HG03196 (cell line): ENCODE measurements at regions not wholly inside any gene's neighbourhood (a gene's known extent, or its start where the extent isn't known, plus 50 kb on each side); places are given as distances from the start of the nearest gene placed in this dataset.

Source experiments
- ATAC-seq: cut with Tn5 transposase; IDR thresholded peaks from one replicate; pipeline ENCODE4 v1.9.1; 2021; ENCODE audit not compliant: unreplicated experiment

- ATAC-seq: no peak
Observed at GRCh38 chr2:16303761-16304160, 361.9 kb downstream of the CYRIA start.

GRCh38 chr2:16303273-16303577 lies 362.4 kb downstream of the CYRIA start:
- ATAC-seq: no peak

- ATAC-seq: no peak
Observed at GRCh38 chr2:16302431-16303272, 362.3 kb downstream of the MYCN start.

GRCh38 chr2:16301961-16302360 lies 361.6 kb downstream of the MYCN start:
- no peak for ATAC-seq

GRCh38 chr2:16298866-16299265 lies 358.5 kb downstream of the MYCN start:
- no peak for ATAC-seq

DNA sequence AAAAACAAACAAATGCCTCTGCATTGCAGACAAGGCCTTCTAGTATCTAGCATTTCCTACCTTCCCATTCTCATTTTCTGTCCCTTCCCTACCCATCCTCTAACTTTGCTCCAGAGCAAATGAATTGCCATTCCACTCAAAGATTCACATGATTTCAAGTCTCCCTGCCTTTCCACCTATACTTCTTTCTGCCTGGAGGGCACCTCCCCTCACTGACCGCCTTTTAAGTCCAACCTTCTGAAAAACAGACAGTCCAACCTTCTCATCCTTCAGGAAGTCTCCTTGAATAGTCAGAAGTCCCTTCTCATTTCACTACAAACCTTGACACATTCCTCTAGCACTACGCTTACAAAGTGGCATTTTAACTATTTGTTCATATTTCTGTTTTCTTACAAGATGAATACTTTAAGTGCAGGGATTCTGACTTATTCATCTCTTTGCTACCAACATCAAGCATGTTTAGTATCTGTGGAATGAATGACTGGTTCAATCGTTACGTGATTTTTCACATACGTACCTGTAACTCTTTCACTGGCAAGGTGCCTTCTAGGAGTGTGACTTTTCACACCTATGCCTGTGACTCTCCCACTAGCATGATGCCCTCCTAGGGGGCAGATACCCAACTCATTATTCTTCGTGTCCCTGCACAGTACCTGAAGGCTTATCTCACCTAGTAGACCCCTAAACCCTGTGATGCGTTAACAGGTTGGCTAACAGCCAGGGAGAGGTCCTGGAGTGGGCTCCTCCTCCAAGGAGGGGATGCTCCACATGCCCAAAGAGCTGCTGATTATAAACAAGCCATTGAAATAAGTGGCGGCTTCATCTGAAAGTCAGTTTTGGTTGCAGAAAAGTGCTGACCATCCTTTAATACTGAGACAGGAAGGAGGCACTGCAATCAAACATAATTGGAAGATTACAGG lies 356.2 kb downstream of the MYCN start:
- ATAC-seq: no peak

DNA sequence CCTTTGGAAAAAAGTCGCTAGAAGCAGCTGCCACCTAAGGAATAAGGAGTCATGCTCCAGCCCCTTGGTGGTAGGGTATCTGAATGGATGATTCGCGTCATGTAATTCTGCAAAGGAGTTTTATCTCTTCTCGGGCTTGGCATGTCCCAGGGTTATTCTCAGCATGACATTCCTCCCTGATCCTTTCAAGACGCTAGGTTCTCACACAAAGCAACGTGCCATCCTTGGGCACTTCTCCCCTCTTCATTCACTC lies 355.6 kb downstream of the MYCN start:
- ATAC-seq: no peak

GRCh38 chr2:16294791-16295190 lies 354.4 kb downstream of the MYCN start:
- ATAC-seq: no peak

- no peak for ATAC-seq
Observed at GRCh38 chr2:16293871-16294270, 353.5 kb downstream of the MYCN start.

GRCh38 chr2:16293398-16293797 lies 353.0 kb downstream of the MYCN start:
- ATAC-seq: no peak

DNA sequence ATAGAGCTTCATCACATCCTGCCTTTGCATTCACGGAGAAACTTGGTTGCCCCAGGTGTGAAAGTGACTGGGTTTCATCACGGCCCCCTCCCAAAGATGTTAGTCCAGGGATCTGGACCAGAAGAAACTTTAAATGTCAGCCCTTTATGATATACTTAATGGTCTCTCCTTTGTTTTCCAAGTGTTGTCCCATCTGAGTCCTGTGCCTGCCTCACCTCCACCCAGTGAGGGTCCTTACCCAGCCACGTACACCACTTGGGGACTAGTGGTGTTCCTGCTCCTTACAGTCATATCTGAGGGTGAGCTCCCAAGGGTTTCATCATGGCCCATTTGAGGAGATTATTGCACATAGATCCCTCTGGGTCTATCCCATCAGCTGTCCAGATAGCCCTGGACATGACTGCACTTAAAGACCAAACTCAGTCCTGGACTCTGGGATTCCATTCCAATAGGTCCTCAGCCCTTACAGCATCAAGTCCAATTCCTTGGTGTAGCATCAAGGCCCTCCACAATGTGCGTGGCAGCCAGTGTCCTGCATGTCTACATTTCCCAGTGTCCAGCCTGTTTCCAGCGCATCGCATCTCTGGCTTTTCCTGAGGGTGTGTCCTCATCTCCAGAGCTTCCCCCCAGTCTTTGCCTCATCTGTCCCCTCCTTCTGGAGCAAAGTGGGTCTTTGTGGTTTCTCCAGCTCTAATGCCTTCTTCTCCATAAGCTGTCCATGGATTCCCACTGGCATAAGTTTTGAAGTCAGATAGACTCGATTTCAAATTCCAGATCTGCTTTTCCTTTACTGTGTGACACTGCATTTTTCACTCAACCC lies 351.6 kb downstream of the MYCN start:
- no peak for ATAC-seq

DNA sequence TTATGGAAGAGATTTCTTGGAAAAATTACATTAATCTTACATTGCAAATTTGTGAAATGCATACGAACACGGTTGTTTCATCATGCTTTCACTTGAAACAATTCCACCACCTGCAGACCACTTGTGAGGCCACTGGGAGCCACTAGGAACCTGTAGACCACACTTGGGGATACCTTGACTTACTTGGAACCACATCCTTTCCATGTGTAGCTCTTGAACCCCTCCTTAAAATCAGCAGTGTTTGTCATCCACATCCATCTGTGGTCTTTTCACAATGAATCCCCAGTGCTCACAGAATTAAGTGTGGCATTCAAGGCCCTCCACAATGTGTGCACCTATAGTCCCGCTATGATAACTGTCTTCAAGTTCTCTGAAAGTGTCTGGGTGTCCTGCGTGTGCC lies 350.9 kb downstream of the MYCN start:
- ATAC-seq: no peak

DNA sequence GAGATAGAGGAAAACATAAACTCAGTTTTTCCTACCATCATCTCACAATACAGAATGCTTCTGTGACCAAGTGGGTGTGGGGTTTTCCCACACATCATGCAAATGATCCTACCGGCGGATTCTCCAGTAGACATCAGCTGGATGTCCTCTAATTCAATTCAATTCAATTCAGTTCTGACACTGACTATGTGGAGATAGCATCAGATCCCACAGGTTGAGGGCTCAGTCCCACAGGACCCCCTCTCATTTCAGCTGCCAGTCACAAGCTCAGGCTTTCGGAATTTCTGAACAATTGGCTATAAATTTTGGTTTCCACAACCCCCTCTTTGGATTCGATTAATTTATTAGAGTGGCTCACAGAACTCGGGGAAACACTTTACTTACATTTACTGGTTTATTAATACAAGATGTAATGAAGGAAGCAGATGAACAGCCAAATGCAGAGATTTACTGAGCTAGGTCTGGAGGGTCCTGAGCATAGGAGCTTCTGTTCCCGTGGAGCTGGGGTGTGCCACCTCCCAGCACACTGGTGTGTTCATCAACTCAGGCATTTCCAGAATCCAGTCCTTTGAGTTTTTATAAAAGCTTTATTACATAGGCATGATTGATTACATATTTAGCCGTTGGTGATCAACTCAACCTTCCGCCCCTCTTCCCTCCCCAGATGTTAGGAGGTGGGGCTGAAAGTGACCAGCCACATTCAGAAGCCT lies 350.1 kb downstream of the MYCN start:
- ATAC-seq: no peak

DNA sequence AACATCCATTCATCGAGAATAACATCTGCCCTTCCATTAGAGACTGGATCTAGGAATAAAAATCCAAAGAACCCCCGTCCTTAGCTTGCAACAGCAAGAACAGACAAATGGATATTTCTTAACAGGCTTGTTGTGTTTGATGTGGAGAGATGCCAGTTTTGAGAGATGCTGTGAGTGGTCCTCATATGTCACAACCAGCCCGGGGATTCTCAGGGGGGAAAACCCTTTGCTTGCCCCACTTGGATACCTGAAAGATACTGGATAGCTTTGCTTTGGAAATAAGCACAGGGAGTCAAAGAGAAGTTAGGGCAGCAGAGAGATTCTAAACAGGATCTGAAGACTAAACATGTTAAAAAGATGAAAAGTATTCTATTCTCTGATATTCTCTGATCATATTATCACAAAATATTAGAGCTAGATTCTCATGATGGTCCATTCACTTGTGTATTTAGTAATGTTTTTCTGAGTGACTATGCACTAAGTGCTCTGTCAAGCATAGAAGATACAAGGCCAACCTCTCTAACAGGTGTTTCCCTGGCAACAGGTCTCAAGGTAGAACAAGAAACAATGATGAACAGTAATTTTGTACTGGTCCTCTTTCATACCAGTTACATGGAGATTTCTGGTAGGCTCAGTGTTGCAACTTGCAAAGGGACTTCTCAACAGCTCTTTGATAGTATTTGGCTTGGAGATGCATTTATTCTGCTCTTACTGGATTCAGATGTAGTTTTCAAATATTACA lies 348.2 kb downstream of the MYCN start:
- ATAC-seq: no peak

DNA sequence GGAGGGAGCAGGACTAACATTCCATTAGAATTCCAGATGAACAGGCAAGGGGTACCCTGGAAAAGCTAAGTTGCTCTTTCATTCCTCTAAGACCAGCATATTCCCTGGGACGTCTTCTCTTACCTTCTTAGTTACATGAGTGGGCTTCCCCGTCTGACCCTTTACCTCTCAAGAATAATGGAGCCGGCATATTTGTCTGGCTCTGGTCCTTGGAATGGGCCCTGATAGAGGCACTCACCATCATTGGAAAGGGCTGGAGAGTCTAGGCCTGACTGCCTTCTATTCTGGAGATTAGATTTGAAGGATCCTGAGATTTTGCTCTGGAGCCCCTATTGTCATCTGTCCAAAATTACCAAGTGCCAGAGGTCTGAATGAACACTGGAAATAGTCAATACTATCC lies 347.5 kb downstream of the MYCN start:
- no peak for ATAC-seq

DNA sequence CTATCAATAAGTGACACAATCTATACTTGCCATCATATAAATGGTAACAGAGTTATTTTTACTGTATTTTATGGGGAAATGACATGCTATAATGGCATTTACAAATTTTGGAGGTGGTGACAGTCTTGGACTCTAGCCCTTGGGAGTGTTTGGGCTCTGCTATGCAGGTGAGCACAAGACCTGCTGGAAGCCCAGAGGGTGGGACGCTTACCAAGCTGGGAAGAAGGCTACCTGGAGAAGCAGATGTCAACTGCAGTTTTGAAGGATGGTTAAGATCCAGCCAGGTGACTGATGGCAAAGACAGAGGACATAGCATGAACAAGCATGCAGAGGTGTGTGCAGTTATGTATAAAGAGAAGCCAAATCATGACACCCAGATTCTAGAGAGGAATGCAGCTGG lies 346.9 kb downstream of the MYCN start:
- ATAC-seq: no peak

DNA sequence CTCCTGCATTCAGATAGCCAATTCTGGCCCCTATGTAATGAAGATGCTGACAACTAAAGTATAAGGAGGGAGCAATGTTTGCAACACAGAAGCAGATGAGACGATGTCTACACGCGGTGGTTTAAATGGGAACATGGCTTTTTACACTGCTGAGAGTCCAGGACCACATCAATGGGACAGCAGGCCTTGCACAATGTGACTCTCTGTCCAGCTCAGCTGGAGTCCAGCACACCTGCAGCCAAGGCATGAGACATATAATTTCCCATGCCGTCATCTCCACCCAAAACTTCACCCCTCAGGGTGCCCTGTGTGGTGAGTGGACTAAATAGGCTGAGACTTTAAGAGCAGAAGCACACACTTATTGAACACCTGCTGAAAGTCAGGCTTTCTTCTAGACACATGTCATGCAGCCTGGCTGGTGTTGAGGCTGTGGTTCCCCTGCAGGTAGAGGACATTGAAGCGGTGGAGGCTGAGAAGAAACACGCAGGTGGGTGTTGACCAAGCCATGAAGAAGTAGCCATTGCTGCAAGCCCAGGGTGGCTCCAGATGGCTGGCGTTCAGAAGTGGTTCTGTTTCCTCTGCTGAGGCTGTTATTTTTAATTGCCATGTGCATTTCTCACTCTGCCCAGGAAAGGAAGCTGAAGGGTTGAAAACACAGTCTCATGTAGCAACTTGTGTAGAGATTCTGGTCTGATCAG lies 345.6 kb downstream of the MYCN start:
- ATAC-seq: no peak

DNA sequence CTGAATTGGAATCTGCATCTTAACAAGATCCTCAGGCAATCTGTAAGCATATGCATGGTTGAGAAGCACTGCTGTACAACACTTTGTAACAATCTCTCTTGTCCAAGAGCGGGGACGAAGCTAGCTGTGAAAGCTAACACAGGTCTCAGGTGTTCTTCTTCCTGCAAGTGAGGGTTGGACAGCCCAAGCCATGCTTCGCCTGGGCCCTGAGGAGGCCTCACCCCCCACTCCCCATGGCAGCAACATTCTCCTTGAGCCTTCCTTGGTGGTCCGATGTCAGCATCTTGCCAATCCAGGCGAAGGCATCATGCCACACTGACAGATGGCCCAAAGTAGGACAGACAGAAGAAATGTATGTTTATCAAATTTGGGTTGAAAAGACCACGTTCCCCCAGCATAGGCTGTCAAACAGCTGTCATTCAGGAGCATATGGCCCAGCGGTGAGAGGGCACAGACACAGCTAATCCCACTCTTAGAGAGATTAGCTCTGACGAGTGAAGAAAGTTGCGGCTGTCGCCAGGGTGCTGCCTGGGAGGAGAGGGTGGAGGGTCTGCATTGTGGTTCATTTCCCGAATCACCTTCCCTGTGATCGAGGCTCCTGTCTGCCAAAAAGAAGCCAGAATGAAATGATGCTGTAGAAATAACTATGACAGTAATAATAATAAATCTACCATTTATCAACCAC lies 344.7 kb downstream of the MYCN start:
- no peak for ATAC-seq
